Upper lobe of left lung (tissue), 6 donors: ENCODE measurements at regions not wholly inside any gene's neighbourhood (a gene's known extent, or its start where the extent isn't known, plus 50 kb on each side); places are given as distances from the start of the nearest gene placed in this dataset.

Experiments used
- ATAC-seq, 2 donors: fragments of 200-7000 bp; cut with Tn5 transposase; one replicate each; pipeline ENCODE4 v1.9.1; 2022; ENCODE audit warnings: mild to moderate bottlenecking in 2 of 2, moderate library complexity in 2 of 2; ENCODE audit not compliant: low FRiP score in 2 of 2
- DNase-seq, 2 donors: peaks; one replicate each; pipeline ENCODE4 v3.0.0-alpha.2; 2019 to 2020
- H3K27ac ChIP-seq, 4 donors: fragments of 200-600 bp; sonication (generic); one replicate each; pipeline ENCODE4 v1.5.1; 2016 to 2019
- H3K27me3 ChIP-seq, 4 donors: fragments of 200-600 bp; sonication (generic); one replicate each; pipeline ENCODE4 v1.5.1; 2017 to 2019
- H3K36me3 ChIP-seq, 4 donors: fragments of 200-600 bp; sonication (generic); one replicate each; pipeline ENCODE4 v1.5.1; 2016 to 2019
- H3K4me1 ChIP-seq, 4 donors: fragments of 200-600 bp; sonication (generic); one replicate each; pipeline ENCODE4 v1.5.1; 2018 to 2019
- H3K4me3 ChIP-seq, 4 donors: fragments of 200-600 bp; sonication (generic); one replicate each; pipeline ENCODE4 v1.5.1; 2017 to 2019; ENCODE audit warnings: mild to moderate bottlenecking in 2 of 4, moderate library complexity in 1 of 4
- H3K9me3 ChIP-seq, 4 donors: fragments of 200-600 bp; sonication (generic); one replicate each; pipeline ENCODE4 v1.5.1; 2018 to 2019
- CTCF ChIP-seq, 6 experiments: fragments of 450-650 bp in 4 of 6; fragments of 200-600 bp in 2 of 6; sonication (generic) in 2 of 6; IDR thresholded peaks; one replicate each; pipeline ENCODE4 v1.5.1; 2016 to 2019; ENCODE audit warnings: antibody characterized with exemption in 6 of 6
- EP300 ChIP-seq, 4 donors: sonication (generic); formaldehyde crosslinking; IDR thresholded peaks; one replicate each; pipeline ENCODE4 v1.5.1; 2017; ENCODE audit warnings: antibody characterized with exemption in 4 of 4, control low read depth in 2 of 4
- POLR2A ChIP-seq, 4 donors: fragments of 450-650 bp; IDR thresholded peaks; one replicate each; pipeline ENCODE4 v1.5.1; 2016 to 2017; ENCODE audit warnings: antibody characterized with exemption in 4 of 4, mild to moderate bottlenecking in 2 of 4
- POLR2AphosphoS5 ChIP-seq, 2 donors: sonication (generic); formaldehyde crosslinking; IDR thresholded peaks; one replicate each; pipeline ENCODE4 v1.5.1; 2017; ENCODE audit warnings: antibody characterized with exemption in 2 of 2
- WGBS, 2 donors: methylation state at CpG; one replicate each; pipeline ENCODE4 v1.1.5; 2017 to 2018; 5-methylcytosine and 5-hydroxymethylcytosine counted together
- donor health status: DM: no; HTN: no; CAD: no; lungs with moderate emphysema.
- donor health status: DM: no; HTN: yes; CAD: no; lungs with severe emphysema.

GRCh38 chr1:90314533-90314932, 319.6 kb downstream of the ZNF326 start:
- ATAC-seq = peak in 1 of 2 donors; percentile 15
- peak in 1 of 2 donors; percentile 45 for DNase-seq
- Histone ChIP-seq H3K36me3 (no peaks in the 10 kb centered on the region), H3K27ac (no peak overlapping the region), H3K4me1 (no peaks in the 10 kb centered on the region), H3K4me3 (no peak overlapping the region), H3K27me3 (no peaks in the 10 kb centered on the region), H3K9me3 (no peaks in the 10 kb centered on the region)
- WGBS, 2 donors = 75 to 81% methylated on average over 3 to 7 of the region's 7 CpGs
- no peak for TF ChIP-seq CTCF (IDR thresholded peaks at IDR 0.05)
- TF ChIP-seq EP300 (IDR thresholded peaks at IDR 0.05) = no peak

- no peak for TF ChIP-seq POLR2AphosphoS5 (IDR thresholded peaks at IDR 0.05)
- no peak for TF ChIP-seq POLR2A (IDR thresholded peaks at IDR 0.05)
- no peak for TF ChIP-seq EP300 (IDR thresholded peaks at IDR 0.05)
- TF ChIP-seq CTCF (IDR thresholded peaks at IDR 0.05) = no peak
- ATAC-seq (peak in 1 of 2 donors; percentile 26), DNase-seq (no peak)
- H3K9me3 ChIP-seq = no peaks in the 10 kb centered on the region
- no peaks in the 10 kb centered on the region for H3K4me1 ChIP-seq
- no peak overlapping the region for H3K4me3 ChIP-seq
- H3K27ac ChIP-seq = no peak overlapping the region
- H3K36me3 ChIP-seq = no peaks in the 10 kb centered on the region
- H3K27me3 ChIP-seq = no peaks in the 10 kb centered on the region
- 71 to 77% methylated on average over 3 of the region's 3 CpGs for WGBS, 2 donors
Measured at GRCh38 chr1:90313778-90314177, 318.9 kb downstream of the ZNF326 start.

GRCh38 chr1:90309806-90310205, 314.9 kb downstream of the ZNF326 start:
- Histone ChIP-seq H3K27ac (no peak overlapping the region), H3K9me3 (no peaks in the 10 kb centered on the region), H3K4me1 (no peaks in the 10 kb centered on the region), H3K4me3 (no peak overlapping the region), H3K27me3 (no peaks in the 10 kb centered on the region), H3K36me3 (no peaks in the 10 kb centered on the region)
- 84 to 88% methylated on average over 5 of the region's 5 CpGs for WGBS, 2 donors
- no peak for ATAC-seq
- DNase-seq = no peak
- no peak for TF ChIP-seq CTCF (IDR thresholded peaks at IDR 0.05)
- TF ChIP-seq EP300 (IDR thresholded peaks at IDR 0.05) = no peak
- TF ChIP-seq POLR2A (IDR thresholded peaks at IDR 0.05) = no peak
- no peak for TF ChIP-seq POLR2AphosphoS5 (IDR thresholded peaks at IDR 0.05)

- H3K4me3 ChIP-seq = no peak overlapping the region
- no peak overlapping the region for H3K27ac ChIP-seq
- no peaks in the 10 kb centered on the region for H3K4me1 ChIP-seq
- TF ChIP-seq POLR2AphosphoS5 (IDR thresholded peaks at IDR 0.05) (no peak), EP300 (IDR thresholded peaks at IDR 0.05) (no peak), POLR2A (IDR thresholded peaks at IDR 0.05) (no peak)
- H3K27me3 ChIP-seq = no peaks in the 10 kb centered on the region
- WGBS, 2 donors = 71 to 76% methylated on average over 1 of the region's 1 CpG
- ATAC-seq (no peak), DNase-seq (no peak)
- no peaks in the 10 kb centered on the region for H3K36me3 ChIP-seq
- no peaks in the 10 kb centered on the region for H3K9me3 ChIP-seq
Measured at GRCh38 chr1:90308421-90308820, 313.5 kb downstream of the ZNF326 start.

- Histone ChIP-seq H3K9me3 (no peaks in the 10 kb centered on the region), H3K4me3 (no peak overlapping the region), H3K27ac (no peak overlapping the region), H3K27me3 (no peaks in the 10 kb centered on the region), H3K4me1 (no peaks in the 10 kb centered on the region), H3K36me3 (no peaks in the 10 kb centered on the region)
- DNase-seq (no peak), ATAC-seq (no peak)
- TF ChIP-seq POLR2AphosphoS5 (IDR thresholded peaks at IDR 0.05) = no peak
- TF ChIP-seq EP300 (IDR thresholded peaks at IDR 0.05) = no peak
- TF ChIP-seq CTCF (IDR thresholded peaks at IDR 0.05) = no peak
- no peak for TF ChIP-seq POLR2A (IDR thresholded peaks at IDR 0.05)
Measured at GRCh38 chr1:90305577-90305976, 310.7 kb downstream of the ZNF326 start.
